Astrocyte (in vitro differentiated cells and primary cell): ENCODE measurements at regions not wholly inside any gene's neighbourhood (a gene's known extent, or its start where the extent isn't known, plus 50 kb on each side); places are given as distances from the start of the nearest gene placed in this dataset.

ENCODE experiments used
- DNase-seq: peaks from one replicate; pipeline ENCODE4 v3.0.0-alpha.2; 2010; ENCODE audit warnings: low read depth
- FAIRE-seq: peaks from 2 replicates; lab custom pipeline; 2011; peaks lifted over from hg19 to GRCh38; lab: Jason Lieb, UNC
- H2AFZ ChIP-seq: 2 replicates; pipeline ENCODE4 v1.6.0; 2012; ENCODE audit warnings: low read depth, low read length, inconsistent platforms
- H3K27ac ChIP-seq: 2 replicates; pipeline ENCODE4 v1.5.1; 2011; ENCODE audit warnings: low read depth, low read length, inconsistent platforms
- H3K27me3 ChIP-seq: 2 replicates; pipeline ENCODE4 v1.6.0; 2011; ENCODE audit warnings: low read length, inconsistent platforms; ENCODE audit not compliant: insufficient read depth
- H3K36me3 ChIP-seq: 2 replicates; pipeline ENCODE4 v1.5.1; 2011; ENCODE audit warnings: low read length, inconsistent platforms; ENCODE audit not compliant: insufficient read depth
- H3K4me1 ChIP-seq: 2 replicates; pipeline ENCODE4 v1.5.1; 2011; ENCODE audit warnings: low read length, inconsistent platforms; ENCODE audit not compliant: insufficient read depth
- H3K4me2 ChIP-seq: 2 replicates; pipeline ENCODE4 v1.6.0; 2012; ENCODE audit warnings: low read length, inconsistent platforms
- H3K4me3 ChIP-seq: 2 replicates; pipeline ENCODE4 v1.5.1; 2011; ENCODE audit warnings: low read depth, mild to moderate bottlenecking, low read length, inconsistent platforms; ENCODE audit not compliant: insufficient read depth
- H3K79me2 ChIP-seq: 2 replicates; pipeline ENCODE4 v1.6.0; 2012; ENCODE audit warnings: mild to moderate bottlenecking, low read length, inconsistent platforms; ENCODE audit not compliant: insufficient read depth
- H3K9ac ChIP-seq: 2 replicates; pipeline ENCODE4 v1.6.0; 2012; ENCODE audit warnings: mild to moderate bottlenecking, low read length, inconsistent platforms
- H3K9me3 ChIP-seq: 2 replicates; pipeline ENCODE4 v1.5.1; 2012; ENCODE audit warnings: low read depth, mild to moderate bottlenecking, low read length, inconsistent platforms; ENCODE audit not compliant: insufficient read depth
- H4K20me1 ChIP-seq: 2 replicates; pipeline ENCODE4 v1.6.0; 2012; ENCODE audit warnings: low read length, inconsistent platforms; ENCODE audit not compliant: insufficient read depth
- H3K27ac Mint-ChIP-seq: one replicate; pipeline ENCODE4 v1.8.0; 2021; ENCODE audit warnings: mild to moderate bottlenecking, mixed read lengths; ENCODE audit not compliant: unreplicated experiment
- H3K27me3 Mint-ChIP-seq: one replicate; pipeline ENCODE4 v1.8.0; 2021; ENCODE audit warnings: low read depth, mixed read lengths; ENCODE audit not compliant: unreplicated experiment
- H3K36me3 Mint-ChIP-seq: one replicate; pipeline ENCODE4 v1.8.0; 2021; ENCODE audit warnings: low read depth, mixed read lengths; ENCODE audit not compliant: unreplicated experiment
- H3K4me1 Mint-ChIP-seq: one replicate; pipeline ENCODE4 v1.8.0; 2021; ENCODE audit warnings: low read depth, mixed read lengths; ENCODE audit not compliant: unreplicated experiment
- H3K4me3 Mint-ChIP-seq: one replicate; pipeline ENCODE4 v1.8.0; 2021; ENCODE audit warnings: mild to moderate bottlenecking, moderate library complexity, mixed read lengths; ENCODE audit not compliant: unreplicated experiment
- H3K9me3 Mint-ChIP-seq: one replicate; pipeline ENCODE4 v1.8.0; 2021; ENCODE audit warnings: mild to moderate bottlenecking, mixed read lengths; ENCODE audit not compliant: unreplicated experiment
- EZH2 ChIP-seq: IDR thresholded peaks from 2 replicates; pipeline ENCODE4 v1.6.1; 2012; ENCODE audit warnings: mild to moderate bottlenecking, low read length, inconsistent platforms; ENCODE audit not compliant: insufficient read depth
- TF ChIP-seq, protein P1 (sequence below): IDR thresholded peaks from 2 replicates; pipeline ENCODE4 v1.5.1; 2011; ENCODE audit warnings: low read depth, mild to moderate bottlenecking, inconsistent platforms, low read length, moderate library complexity; ENCODE audit not compliant: insufficient read depth

DNA sequence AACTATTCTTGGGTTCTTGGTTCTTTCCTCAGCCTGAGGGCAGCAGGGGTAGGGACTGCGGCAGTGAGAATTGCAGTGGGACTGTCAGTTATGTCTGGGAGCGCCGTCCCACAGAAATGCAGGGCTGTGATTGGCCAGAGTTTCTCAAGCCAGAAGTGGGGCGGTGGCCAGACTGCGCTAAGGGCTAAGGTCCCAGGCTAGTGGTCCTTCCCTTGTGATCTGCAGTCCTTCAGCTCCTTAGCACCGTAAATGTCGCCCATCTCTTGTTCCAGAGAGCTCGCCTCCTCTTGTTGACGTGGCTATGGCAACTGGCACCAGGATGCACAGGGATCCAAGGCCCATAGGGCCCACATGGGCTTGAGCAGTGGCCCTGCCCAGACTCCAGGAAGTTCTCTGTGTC lies 223.5 kb downstream of the GRIA2 start:
- FAIRE-seq, result no peak

DNA sequence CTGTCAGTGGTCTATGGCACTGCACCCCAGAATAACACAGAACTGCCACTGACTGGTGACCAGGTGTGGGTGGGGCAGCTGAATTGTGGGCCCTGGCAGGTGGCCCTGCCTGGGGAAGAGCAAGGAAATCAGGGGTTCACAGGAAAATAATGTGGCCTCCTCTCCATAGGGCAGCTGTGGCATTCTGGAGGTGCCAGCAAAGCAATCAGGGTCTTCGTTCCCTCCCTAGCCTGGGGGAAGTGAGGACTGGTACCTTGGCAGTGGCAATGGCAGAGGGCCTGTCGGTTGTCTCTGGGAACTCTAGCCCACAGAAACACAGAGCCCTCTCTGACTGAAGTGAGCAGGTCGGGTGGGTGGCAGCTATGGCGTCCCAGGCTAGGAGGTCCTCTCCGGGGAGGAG lies 223.0 kb downstream of the GRIA2 start:
- Mint-ChIP-seq H3K27ac (no peak overlapping the region), H3K4me1 (no peaks in the 10 kb centered on the region), H3K9me3 (no peaks in the 10 kb centered on the region), H3K4me3 (no peak overlapping the region), H3K36me3 (no peaks in the 10 kb centered on the region), H3K27me3 (no peaks in the 10 kb centered on the region)
- no peaks in the 10 kb centered on the region for H3K4me1 ChIP-seq
- no peaks in the 10 kb centered on the region for H4K20me1 ChIP-seq
- FAIRE-seq, result no peak
- H3K4me3 ChIP-seq, result no peak overlapping the region
- no peaks in the 10 kb centered on the region for H3K27me3 ChIP-seq
- no peak overlapping the region for H3K9ac ChIP-seq
- H3K27ac ChIP-seq, result no peak overlapping the region
- no peak overlapping the region for H3K4me2 ChIP-seq
- H3K36me3 ChIP-seq, result no peaks in the 10 kb centered on the region
- no peak for DNase-seq
- TF ChIP-seq, protein P1, sequence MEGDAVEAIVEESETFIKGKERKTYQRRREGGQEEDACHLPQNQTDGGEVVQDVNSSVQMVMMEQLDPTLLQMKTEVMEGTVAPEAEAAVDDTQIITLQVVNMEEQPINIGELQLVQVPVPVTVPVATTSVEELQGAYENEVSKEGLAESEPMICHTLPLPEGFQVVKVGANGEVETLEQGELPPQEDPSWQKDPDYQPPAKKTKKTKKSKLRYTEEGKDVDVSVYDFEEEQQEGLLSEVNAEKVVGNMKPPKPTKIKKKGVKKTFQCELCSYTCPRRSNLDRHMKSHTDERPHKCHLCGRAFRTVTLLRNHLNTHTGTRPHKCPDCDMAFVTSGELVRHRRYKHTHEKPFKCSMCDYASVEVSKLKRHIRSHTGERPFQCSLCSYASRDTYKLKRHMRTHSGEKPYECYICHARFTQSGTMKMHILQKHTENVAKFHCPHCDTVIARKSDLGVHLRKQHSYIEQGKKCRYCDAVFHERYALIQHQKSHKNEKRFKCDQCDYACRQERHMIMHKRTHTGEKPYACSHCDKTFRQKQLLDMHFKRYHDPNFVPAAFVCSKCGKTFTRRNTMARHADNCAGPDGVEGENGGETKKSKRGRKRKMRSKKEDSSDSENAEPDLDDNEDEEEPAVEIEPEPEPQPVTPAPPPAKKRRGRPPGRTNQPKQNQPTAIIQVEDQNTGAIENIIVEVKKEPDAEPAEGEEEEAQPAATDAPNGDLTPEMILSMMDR, result no peak
- TF ChIP-seq EZH2, result no peak
- no peaks in the 10 kb centered on the region for H3K9me3 ChIP-seq
- H2AFZ ChIP-seq, result no peak overlapping the region
- H3K79me2 ChIP-seq, result no peaks in the 10 kb centered on the region

More for the DNA sequence above, 223.5 kb downstream of the GRIA2 start:
- H2AFZ ChIP-seq, result no peak overlapping the region
- Mint-ChIP-seq H3K27ac (no peak overlapping the region), H3K27me3 (no peaks in the 10 kb centered on the region), H3K4me3 (no peak overlapping the region), H3K4me1 (no peaks in the 10 kb centered on the region), H3K9me3 (no peaks in the 10 kb centered on the region), H3K36me3 (no peaks in the 10 kb centered on the region)
- H3K4me2 ChIP-seq, result no peak overlapping the region
- no peaks in the 10 kb centered on the region for H3K4me1 ChIP-seq
- H3K27me3 ChIP-seq, result no peaks in the 10 kb centered on the region
- H4K20me1 ChIP-seq, result no peaks in the 10 kb centered on the region
- H3K27ac ChIP-seq, result no peak overlapping the region
- no peak overlapping the region for H3K9ac ChIP-seq
- no peak for TF ChIP-seq EZH2
- TF ChIP-seq, protein P1, result no peak
- no peak overlapping the region for H3K4me3 ChIP-seq
- H3K9me3 ChIP-seq, result no peaks in the 10 kb centered on the region
- no peaks in the 10 kb centered on the region for H3K36me3 ChIP-seq
- no peak for DNase-seq
- H3K79me2 ChIP-seq, result no peaks in the 10 kb centered on the region

GRCh38 chr4:157425897-157426296 lies 205.4 kb downstream of the GRIA2 start:
- no peak overlapping the region for H3K4me2 ChIP-seq
- H3K4me3 ChIP-seq, result no peak overlapping the region
- no peaks in the 10 kb centered on the region for H3K9me3 ChIP-seq
- TF ChIP-seq, protein P1, result no peak
- TF ChIP-seq EZH2, result no peak
- DNase-seq (no peak), FAIRE-seq (no peak)
- peaks cover 2% of the 10 kb centered on the region for H3K9me3 Mint-ChIP-seq
- H2AFZ ChIP-seq, result no peak overlapping the region
- H3K36me3 ChIP-seq, result no peaks in the 10 kb centered on the region
- H3K36me3 Mint-ChIP-seq, result no peaks in the 10 kb centered on the region
- H3K9ac ChIP-seq, result no peak overlapping the region
- no peaks in the 10 kb centered on the region for H3K79me2 ChIP-seq
- no peaks in the 10 kb centered on the region for H3K4me1 ChIP-seq
- H3K27me3 Mint-ChIP-seq, result no peaks in the 10 kb centered on the region
- H3K27ac Mint-ChIP-seq, result no peak overlapping the region
- no peaks in the 10 kb centered on the region for H3K27me3 ChIP-seq
- H3K27ac ChIP-seq, result no peak overlapping the region
- H3K4me3 Mint-ChIP-seq, result no peak overlapping the region
- no peaks in the 10 kb centered on the region for H3K4me1 Mint-ChIP-seq
- H4K20me1 ChIP-seq, result no peaks in the 10 kb centered on the region
